HepG2 (cell line): ENCODE measurements at regions not wholly inside any gene's neighbourhood (a gene's known extent, or its start where the extent isn't known, plus 50 kb on each side); places are given as distances from the start of the nearest gene placed in this dataset.
"Not testable (repeated sequence)": the region's sequence is repeated elsewhere in the genome, so short reads cannot be mapped to it uniquely, and the experiment has no call there.

ENCODE experiments used
- ATAC-seq: fragments of 200-7000 bp; cut with Tn5 transposase; 3 replicates; pipeline ENCODE4 v1.9.1; 2020; ENCODE audit warnings: mild to moderate bottlenecking, moderate library complexity
- BruUV-seq: library from RNA; stranded (reverse); fragments of 400-500 nt; replicated peaks from 2 replicates; lab custom pipeline; 2021; lab: Mats Ljungman, UMichigan
- CTCF ChIA-PET: fragments of 300-600 bp; formaldehyde crosslinking; extraction: SDS; loops from one replicate; lab custom pipeline; 2021; ENCODE audit warnings: low total read pairs, inconsistent platforms, low intra/inter-chr PET ratio; lab: Yijun Ruan, JAX
- POLR2A ChIA-PET: fragments of 350-600 bp; sonication (Branson Sonifier 250); formaldehyde crosslinking; loops from one replicate; lab custom pipeline; 2020; ENCODE audit warnings: antibody characterized with exemption, inconsistent platforms; lab: Yijun Ruan, JAX
- DNase-seq: peaks from one replicate; pipeline ENCODE4 v3.0.0-alpha.2; 2015; ENCODE audit warnings: low spot score
- FAIRE-seq: peaks from 3 replicates; lab custom pipeline; 2011; peaks lifted over from hg19 to GRCh38; lab: Jason Lieb, UNC
- H2AFZ ChIP-seq: one replicate; pipeline ENCODE4 v1.6.1; 2011; ENCODE audit warnings: low read length, inconsistent platforms
- H3K27ac ChIP-seq: fragments of 300-600 bp; 3 replicates; pipeline ENCODE4 v1.8.0; 2011; ENCODE audit warnings: mixed run types, mild to moderate bottlenecking, mixed read lengths, low read length, inconsistent platforms; ENCODE audit not compliant: insufficient read depth; ENCODE audit errors: extremely low read length
- H3K27me3 ChIP-seq, 2 experiments: fragments of 200-600 bp in 1 of 2; 2 replicates in 1 of 2; 3 replicates in 1 of 2; pipeline versions ENCODE4 v1.6.0 to v1.8.0; 2011; ENCODE audit warnings: low read length in 2 of 2, mild to moderate bottlenecking in 2 of 2, moderate library complexity in 2 of 2, inconsistent platforms in 1 of 2; ENCODE audit not compliant: insufficient read depth in 2 of 2, control insufficient read depth in 1 of 2
- H3K36me3 ChIP-seq, 2 experiments: fragments of 200-600 bp in 1 of 2; replicated peaks in 1 of 2; 2 replicates in 1 of 2; 3 replicates in 1 of 2; pipeline versions ENCODE4 v1.5.1 to v1.8.0; 2011; ENCODE audit warnings: low read length in 2 of 2, inconsistent platforms in 1 of 2; ENCODE audit not compliant: insufficient read depth in 2 of 2, control insufficient read depth in 1 of 2
- H3K4me1 ChIP-seq: 2 replicates; pipeline ENCODE4 v1.5.1; 2012; ENCODE audit warnings: low read length, inconsistent platforms; ENCODE audit not compliant: insufficient read depth
- H3K4me2 ChIP-seq: 2 replicates; pipeline ENCODE4 v1.6.0; 2011; ENCODE audit warnings: low read depth, low read length, inconsistent platforms
- H3K4me3 ChIP-seq, 3 experiments: fragments of 200-600 bp in 1 of 3; sonication (generic), shearing (Covaris generic) in 1 of 3; replicated peaks in 1 of 3; 2 replicates each; pipeline ENCODE4 v1.5.1; 2011 to 2016; ENCODE audit warnings: low read length in 3 of 3, inconsistent platforms in 2 of 3, low read depth in 2 of 3, mild to moderate bottlenecking in 2 of 3, control low read depth in 1 of 3, mixed read lengths in 1 of 3; ENCODE audit not compliant: insufficient read depth in 1 of 3
- H3K79me2 ChIP-seq: one replicate; pipeline ENCODE4 v1.6.1; 2011; ENCODE audit warnings: low read length, inconsistent platforms; ENCODE audit not compliant: insufficient read depth
- H3K9ac ChIP-seq: 2 replicates; pipeline ENCODE4 v1.6.0; 2011; ENCODE audit warnings: mild to moderate bottlenecking, low read depth, low read length, inconsistent platforms; ENCODE audit not compliant: insufficient read depth
- H3K9me3 ChIP-seq: 2 replicates; pipeline ENCODE4 v1.5.1; 2012; ENCODE audit warnings: mild to moderate bottlenecking, low read length
- H4K20me1 ChIP-seq: 2 replicates; pipeline ENCODE4 v1.6.0; 2011; ENCODE audit warnings: inconsistent platforms, mild to moderate bottlenecking, low read length, moderate library complexity; ENCODE audit not compliant: insufficient read depth
- MAFG ChIP-seq: sonication (generic); formaldehyde crosslinking; IDR thresholded peaks from 2 replicates; pipeline ENCODE4 v1.5.1; 2020; ENCODE audit warnings: mild to moderate bottlenecking, missing genetic modification reagents
- SOX6 ChIP-seq, 2 experiments: fragments of 450-650 bp in 1 of 2; sonication (generic) in 1 of 2; formaldehyde crosslinking in 1 of 2; IDR thresholded peaks; 2 replicates each; pipeline versions ENCODE4 v1.4.0 to v1.6.1; 2017 to 2020; ENCODE audit warnings: antibody characterized with exemption in 1 of 2, mild to moderate bottlenecking in 1 of 2, missing genetic modification reagents in 1 of 2
- ZFYVE20 ChIP-seq: sonication (generic); formaldehyde crosslinking; IDR thresholded peaks from 2 replicates; pipeline ENCODE4 v1.8.0; 2023; ENCODE audit warnings: low read depth, mild to moderate bottlenecking, moderate library complexity, missing genetic modification reagents, borderline replicate concordance
- WGBS: methylation state at CpG from one replicate; pipeline ENCODE4 v1.1.6; 2017; ENCODE audit warnings: low lambda C conversion rate; 5-methylcytosine and 5-hydroxymethylcytosine counted together
- in situ Hi-C: cut with HindIII; loops from 2 replicates; pipeline ENCODE4 v1.10.0; 2017; ENCODE audit warnings: low pct_unique_long_range_greater_than_20kb; ENCODE audit not compliant: extremely low pct_ligation_motif_present
- intact Hi-C: fragments of 100-400 bp; cut with micrococcal nuclease; formaldehyde crosslinking; loops from one replicate; pipeline ENCODE4 v1.10.0; 2022; ENCODE audit not compliant: unreplicated experiment

GRCh38 chr5:136559651-136560050 is 194.3 kb upstream of the TRPC7 start (continued):
- TF ChIP-seq ZFYVE20 (CRISPR knock-in tag) (no peak), SOX6 (IDR thresholded peaks at IDR 0.05) (no peak), SOX6 (CRISPR knock-in tag; IDR thresholded peaks at IDR 0.05) (no peak), MAFG (CRISPR knock-in tag) (no peak)
- TF ChIP-seq, all 625 proteins: peak for 0

- FAIRE-seq, in situ Hi-C loops, H3K36me3 ChIP-seq, intact Hi-C loops, H3K4me2 ChIP-seq, ATAC-seq, H3K79me2 ChIP-seq, H2AFZ ChIP-seq, BruUV-seq, DNase-seq, H3K27me3 ChIP-seq, H3K9me3 ChIP-seq, H4K20me1 ChIP-seq, POLR2A ChIA-PET, CTCF ChIA-PET, H3K4me1 ChIP-seq, H3K27ac ChIP-seq, H3K4me3 ChIP-seq, H3K9ac ChIP-seq: not testable (repeated sequence)
- 45% methylated on average over 2 of the region's 2 CpGs for WGBS
Measured at GRCh38 chr5:136547096-136547495, 181.8 kb upstream of the TRPC7 start.

GRCh38 chr5:136546441-136546840 is 181.1 kb upstream of the TRPC7 start:
- CTCF ChIA-PET, H2AFZ ChIP-seq, DNase-seq, H3K4me2 ChIP-seq, H3K4me3 ChIP-seq, BruUV-seq, H3K27ac ChIP-seq, POLR2A ChIA-PET, intact Hi-C loops, ATAC-seq, H3K79me2 ChIP-seq, in situ Hi-C loops, H3K9me3 ChIP-seq, H3K27me3 ChIP-seq, FAIRE-seq, H3K4me1 ChIP-seq, H4K20me1 ChIP-seq, H3K36me3 ChIP-seq, H3K9ac ChIP-seq: not testable (repeated sequence)
- WGBS: 0% methylated on average over 3 of the region's 3 CpGs

- CTCF ChIA-PET, FAIRE-seq, H3K27me3 ChIP-seq, H3K4me1 ChIP-seq, H3K9me3 ChIP-seq, H3K4me2 ChIP-seq, H3K36me3 ChIP-seq, H4K20me1 ChIP-seq, ATAC-seq, H3K79me2 ChIP-seq, H3K27ac ChIP-seq, intact Hi-C loops, H3K9ac ChIP-seq, in situ Hi-C loops, POLR2A ChIA-PET, DNase-seq, H3K4me3 ChIP-seq, H2AFZ ChIP-seq, BruUV-seq: not testable (repeated sequence)
- WGBS: 42% methylated on average over 5 of the region's 5 CpGs
Measured at GRCh38 chr5:136545031-136545430, 179.7 kb upstream of the TRPC7 start.
